GM18868 (cell line): ENCODE measurements at regions not wholly inside any gene's neighbourhood (a gene's known extent, or its start where the extent isn't known, plus 50 kb on each side); places are given as distances from the start of the nearest gene placed in this dataset.
"Not testable (repeated sequence)": the region's sequence is repeated elsewhere in the genome, so short reads cannot be mapped to it uniquely, and the experiment has no call there.

Experiments used
- ATAC-seq: cut with Tn5 transposase; IDR thresholded peaks from one replicate; pipeline ENCODE4 v1.9.1; 2021; ENCODE audit warnings: mild to moderate bottlenecking, moderate library complexity; ENCODE audit not compliant: unreplicated experiment

- ATAC-seq = not testable (repeated sequence)
These were observed 178.2 kb upstream of the ZNG1F start for GRCh38 chr9:41367301-41367700.

DNA sequence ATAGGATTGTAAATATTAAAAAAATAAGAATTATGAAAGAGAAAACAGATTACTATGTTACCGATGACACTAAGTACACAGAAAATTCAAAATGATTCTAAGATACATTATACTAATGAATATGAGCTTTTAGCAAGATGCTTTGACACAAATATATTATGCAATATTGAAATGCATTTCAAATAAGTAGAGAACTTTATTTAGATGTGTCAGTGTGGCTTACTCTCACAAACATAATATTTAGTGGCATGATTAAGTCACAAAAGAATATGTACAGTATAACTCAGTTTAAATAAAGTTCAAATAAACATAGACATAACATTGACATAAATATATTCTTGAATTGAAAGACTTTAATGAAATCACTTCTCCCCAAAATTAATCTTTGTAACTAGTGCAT, 172.7 kb upstream of the ZNG1F start:
- ATAC-seq = not testable (repeated sequence)

GRCh38 chr9:41359116-41359515, 170.0 kb upstream of the ZNG1F start:
- ATAC-seq = peak; percentile 60

DNA sequence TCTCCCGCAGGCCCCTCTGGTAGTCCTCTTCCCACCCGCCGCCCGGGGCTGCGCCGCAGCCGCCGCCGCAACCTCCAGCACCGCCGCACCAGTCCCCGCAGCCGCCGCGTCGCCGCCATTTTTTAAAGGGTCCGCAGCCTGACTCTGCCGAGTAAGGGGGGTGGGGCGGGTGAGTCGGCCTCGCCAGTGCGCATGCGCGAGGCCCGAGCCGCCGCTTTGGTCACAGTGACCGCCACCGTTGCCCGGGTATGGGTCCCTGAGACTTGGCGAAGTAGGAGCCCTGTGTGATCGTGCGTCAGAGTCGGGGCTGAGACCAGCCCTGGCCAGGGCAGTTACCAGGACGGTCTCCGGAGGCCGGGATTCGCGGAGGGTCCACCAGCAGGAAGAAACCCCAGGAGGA, 169.6 kb upstream of the ZNG1F start:
- ATAC-seq = not testable (repeated sequence)

GRCh38 chr9:41357918-41358404, 168.8 kb upstream of the ZNG1F start:
- ATAC-seq = not testable (repeated sequence)

DNA sequence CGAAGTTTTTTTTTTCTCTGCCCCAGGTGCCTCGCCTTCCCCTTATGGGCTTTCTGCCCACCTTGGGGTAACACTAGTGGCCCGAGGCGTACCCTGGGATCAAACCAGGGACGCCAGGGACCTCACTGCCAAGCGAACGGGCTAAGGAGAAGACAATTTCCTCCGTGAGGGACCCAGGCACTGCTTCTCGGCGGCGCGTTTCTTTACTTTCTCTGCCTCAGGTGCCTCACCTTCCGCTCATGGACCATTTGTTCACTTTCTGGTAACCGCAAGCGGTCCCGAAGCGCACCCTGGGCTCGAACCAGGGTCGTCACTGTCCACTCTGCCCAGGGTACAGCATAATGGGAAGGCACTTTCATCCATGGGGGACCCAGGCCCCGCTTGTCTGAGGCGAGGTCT, 168.2 kb upstream of the ZNG1F start:
- not testable (repeated sequence) for ATAC-seq

DNA sequence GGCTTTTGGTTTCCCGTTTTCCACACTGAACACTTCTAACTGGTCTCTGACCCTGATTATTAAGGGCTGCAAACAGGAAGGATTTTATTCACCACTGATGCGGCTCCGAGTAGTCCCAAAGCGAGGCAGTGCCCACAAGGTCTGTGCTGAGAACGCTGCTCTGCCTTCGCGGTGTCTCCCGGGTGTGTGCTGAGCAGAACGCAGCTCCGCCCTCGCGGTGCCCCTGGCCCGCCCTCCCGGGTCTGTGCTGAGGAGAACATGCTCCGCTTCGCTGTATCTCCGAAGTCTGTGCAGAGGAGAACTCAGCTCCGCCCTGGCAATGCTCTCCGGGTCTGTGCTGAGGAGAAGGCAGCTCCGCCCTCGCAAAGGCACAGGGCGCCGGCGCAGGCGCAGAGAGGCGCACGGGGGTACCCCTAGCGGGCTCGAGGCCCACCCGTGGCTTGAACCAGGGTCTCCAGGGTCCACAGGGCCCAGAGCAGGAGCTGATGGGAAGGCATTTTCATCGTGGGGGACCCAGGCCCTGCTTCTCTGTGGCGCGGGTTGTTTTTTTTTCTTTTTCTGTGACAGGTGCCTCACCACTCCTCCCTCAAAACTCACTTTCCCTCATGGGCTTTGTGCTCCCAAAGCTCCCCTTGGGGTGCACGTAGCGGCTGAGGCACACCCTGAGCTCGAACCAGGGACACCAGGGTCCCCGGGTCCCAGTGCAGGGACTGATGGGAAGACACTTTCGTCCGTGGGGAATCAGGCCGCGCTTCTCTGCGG, 167.7 kb upstream of the ZNG1F start:
- peak; percentile 51 for ATAC-seq

GRCh38 chr9:41355712-41356450, 166.8 kb upstream of the ZNG1F start:
- ATAC-seq = peak; percentile 41

GRCh38 chr9:41354978-41355377, 165.9 kb upstream of the ZNG1F start:
- not testable (repeated sequence) for ATAC-seq

DNA sequence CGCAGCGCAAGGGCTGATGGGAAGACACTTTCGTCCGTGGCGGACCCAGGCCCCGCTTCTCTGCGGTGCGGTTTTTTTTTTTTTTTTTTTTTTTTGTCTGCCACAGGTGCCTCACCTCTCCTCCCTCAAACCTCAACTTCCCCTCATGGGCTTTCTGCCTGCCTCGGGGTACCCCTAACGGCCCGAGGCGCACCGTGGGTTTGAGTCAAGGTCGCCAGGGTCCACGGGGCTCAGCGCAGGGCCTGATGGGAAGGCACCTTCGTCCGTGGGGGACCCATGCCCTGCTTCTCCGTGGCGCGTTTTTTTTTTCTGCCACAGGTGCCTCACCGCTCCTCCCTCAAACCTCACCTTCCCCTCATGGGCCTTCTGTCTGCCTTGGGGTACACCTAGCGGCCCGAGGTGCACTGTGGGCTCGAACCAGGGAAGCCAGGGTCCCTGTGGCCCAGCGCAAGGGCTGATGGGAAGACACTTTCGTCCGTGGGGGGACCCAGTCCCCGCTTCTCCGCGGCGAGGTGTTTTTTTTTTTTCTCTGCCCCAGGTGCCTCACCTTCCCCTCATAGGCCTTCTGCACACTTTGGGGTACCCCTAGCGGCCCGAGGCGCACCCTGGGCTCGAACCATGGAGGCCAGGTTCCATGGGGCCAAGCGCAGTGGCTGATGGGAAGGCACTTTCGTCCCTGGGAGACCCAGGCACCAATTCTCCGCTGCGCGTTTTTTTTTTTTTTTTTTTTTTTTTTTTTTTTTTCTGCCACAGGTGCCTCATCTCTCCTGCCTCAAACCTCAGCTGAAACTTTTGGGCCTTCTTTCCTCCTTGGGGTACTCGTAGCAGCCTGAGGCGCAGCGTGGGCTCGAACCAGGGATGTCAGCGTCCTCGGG, 165.2 kb upstream of the ZNG1F start:
- ATAC-seq = not testable (repeated sequence)

DNA sequence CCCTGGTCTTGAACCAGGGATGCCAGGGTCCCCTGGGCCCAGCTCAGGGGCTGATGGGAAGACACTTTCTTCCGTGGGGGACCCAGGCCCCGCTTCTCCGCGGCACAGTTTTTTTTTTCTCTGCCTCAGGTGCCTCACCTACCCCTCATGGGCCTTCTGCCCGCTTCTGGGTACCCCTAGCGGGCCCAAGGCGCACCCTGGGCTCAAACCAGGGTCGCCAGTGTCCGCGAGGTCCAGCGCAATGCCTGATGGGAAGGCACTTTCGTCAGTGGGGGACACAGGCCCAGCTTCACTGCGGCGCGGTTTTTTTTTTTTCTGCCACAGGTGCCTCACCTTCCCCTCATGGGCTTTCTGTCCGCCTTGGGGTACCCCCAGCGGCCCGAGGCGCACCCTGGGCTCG, 163.9 kb upstream of the ZNG1F start:
- ATAC-seq = not testable (repeated sequence)

DNA sequence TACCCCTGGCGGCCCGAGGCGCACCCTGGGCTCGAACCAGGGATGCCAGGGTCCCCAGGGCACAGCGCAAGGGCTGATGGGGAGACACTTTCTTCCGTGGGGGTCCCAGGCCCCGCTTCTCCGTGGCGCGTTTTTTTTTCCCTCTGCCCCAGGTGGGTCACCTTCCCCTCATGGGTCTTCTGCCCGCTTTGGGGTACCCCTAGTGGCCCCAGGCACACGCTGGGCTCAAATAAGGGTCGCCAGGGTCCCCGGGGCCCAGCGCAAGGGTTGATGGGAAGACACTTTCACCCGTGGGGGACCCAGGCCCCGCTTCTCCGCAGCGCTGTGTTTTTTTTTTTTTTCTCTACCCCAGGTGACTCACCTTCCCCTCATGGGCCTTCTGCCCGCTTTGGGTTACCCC, 163.3 kb upstream of the ZNG1F start:
- not testable (repeated sequence) for ATAC-seq

GRCh38 chr9:41347893-41348292, 158.8 kb upstream of the ZNG1F start:
- not testable (repeated sequence) for ATAC-seq

DNA sequence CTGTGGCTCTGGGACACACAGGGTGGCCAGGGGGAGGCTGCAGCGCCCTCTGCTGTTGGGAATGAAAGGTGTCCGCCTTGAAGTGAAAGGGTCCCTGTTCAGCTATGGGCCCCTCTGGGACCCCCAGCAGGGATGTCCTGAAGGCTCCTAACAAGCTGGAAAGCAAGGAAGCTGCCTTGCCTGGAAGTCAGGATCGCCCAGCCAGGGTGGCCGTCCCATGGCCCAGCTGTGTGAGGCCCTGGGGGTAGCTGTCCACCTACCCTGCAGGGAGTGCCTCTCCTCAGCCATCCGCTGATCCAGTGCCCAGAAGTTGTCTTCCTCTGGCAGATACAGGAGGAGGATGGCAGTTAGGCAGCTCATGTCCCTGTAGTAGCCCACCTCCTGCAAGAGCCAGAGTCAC, 143.4 kb upstream of the ZNG1F start:
- not testable (repeated sequence) for ATAC-seq

- ATAC-seq = not testable (repeated sequence)
These were observed 132.2 kb upstream of the ZNG1F start for GRCh38 chr9:41321277-41321676.

DNA sequence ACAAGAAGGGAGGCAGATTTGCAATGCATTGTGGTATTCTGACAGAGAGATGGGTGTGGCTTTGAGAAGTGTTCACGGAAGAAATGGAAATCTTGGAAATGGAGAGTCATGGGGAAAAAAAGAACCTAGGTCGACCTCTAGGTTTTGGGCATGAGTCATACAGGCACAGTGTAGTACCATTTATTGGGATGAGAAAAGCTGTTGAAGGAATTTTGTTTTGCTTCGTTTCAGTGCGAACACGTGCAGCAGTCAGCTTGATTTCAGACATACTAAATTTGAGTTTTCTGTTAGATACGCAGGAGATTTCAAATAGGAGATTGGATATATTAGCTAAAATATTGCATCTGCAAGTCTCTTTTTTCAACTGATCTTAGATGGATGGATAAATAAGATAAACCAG, 119.8 kb upstream of the ZNG1F start:
- not testable (repeated sequence) for ATAC-seq

DNA sequence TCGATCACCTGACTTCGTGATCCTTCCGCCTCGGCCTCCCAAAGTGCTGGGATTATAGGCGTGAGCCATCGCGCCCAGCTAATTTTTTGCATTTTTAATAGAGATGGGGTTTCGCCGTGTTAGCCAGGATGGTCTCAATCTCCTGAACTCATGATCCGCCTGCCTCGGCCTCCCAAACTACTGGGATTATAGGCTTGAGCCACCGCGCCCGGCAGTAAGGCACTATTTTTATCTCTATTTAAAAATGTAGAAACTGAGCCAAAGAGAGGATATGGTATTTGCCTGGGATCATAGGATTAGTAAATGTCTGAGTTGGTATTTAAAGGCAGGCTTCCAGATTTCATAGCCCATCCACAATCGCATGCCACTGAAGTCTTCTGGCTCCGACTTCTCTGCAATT, 96.6 kb upstream of the ZNG1F start:
- not testable (repeated sequence) for ATAC-seq

DNA sequence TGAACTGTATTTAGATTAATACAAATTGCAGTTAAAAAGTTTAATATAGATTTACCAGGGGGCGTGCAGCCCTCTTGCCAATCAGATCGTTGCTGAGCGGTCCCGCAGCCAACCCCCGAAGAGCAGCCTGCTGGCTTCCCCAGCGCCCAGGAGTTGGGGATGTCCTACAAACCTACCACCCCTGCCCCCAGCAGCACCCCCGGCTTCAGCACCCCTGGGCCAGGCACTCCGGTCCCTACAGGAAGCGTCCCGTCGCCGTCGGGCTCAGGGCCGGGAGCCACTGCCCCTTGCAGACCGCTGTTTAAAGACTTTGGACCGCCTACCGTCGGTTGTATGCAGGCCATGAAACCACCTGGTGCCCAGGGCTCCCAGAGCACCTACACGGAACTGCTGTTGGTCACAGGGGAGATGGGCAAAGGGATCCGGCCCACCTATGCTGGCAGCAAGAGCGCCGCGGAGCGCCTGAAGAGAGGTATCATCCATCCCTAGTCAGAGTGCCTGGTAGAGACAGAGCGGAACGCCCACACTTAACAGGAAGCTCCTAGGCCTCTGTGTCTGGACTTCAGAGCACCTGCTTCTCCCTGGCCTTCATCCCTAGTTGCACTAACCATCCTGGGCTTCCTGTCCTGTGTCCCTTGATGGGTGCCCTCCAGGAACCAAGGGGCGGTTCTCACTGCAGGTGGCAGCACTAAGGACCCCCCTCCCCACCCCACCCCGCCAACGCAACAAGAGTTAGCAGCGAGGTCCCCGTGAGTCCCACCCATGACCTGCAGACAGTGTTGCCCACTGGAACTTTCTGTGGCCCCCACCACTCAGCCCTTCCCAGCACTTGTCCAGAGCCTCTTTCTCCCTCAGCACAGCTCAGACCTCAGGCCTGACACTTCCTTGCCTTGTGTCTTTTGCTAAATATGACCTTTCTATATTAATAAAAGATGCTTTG, 91.5 kb upstream of the ZNG1F start:
- ATAC-seq = peak; percentile 57

DNA sequence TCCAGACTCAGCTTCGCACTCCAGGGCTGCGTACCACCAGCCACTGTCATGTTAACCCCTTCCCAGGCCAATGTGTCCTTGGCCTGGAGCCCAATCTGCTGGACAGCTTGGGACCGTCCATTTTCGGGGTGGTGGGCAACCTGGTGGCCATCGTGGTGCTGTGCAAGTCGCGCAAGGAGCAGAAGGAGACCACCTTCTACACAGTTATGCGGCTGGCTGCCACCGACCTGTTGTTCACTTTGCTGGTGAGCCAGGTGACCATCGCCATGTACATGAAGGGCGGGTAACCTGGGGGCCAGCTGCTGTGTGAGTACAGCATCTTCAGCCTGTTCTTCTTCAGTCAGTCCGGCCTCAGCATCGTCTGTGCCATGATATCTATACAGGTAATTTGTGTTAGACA, 90.3 kb upstream of the ZNG1F start:
- ATAC-seq = not testable (repeated sequence)

DNA sequence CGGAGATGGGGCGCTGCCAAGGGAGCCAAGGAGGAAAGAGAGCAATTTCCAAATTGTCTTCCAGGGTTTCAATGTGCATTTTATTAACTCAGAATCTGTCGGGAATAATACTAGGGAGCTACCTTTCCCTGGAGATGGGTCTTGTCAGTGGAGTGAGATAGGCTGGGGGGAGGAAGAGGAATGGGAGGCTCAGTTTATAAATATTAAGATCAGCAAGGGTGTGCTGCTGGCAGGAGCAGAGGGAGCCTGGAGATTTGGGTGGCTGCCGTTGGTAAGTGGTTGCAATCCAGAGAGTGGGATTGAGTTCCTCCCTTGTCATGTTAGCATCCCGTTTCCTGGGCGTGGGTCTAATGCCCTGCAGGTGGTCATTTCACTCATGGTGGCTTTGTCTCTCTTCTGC, 89.9 kb upstream of the ZNG1F start:
- ATAC-seq = not testable (repeated sequence)
